ENCODE measurements at regions not wholly inside any gene's neighbourhood (a gene's known extent, or its start where the extent isn't known, plus 50 kb on each side); places are given as distances from the start of the nearest gene placed in this dataset.

GRCh38 chr14:98445718-98446117, 826.3 kb downstream of the BCL11B start:
- Histone ChIP-seq H3K27ac (ENCODE audit: low read depth, low read length) (no peak overlapping the region), H3K4me3 (ENCODE audit: low read depth, low read length) (no peak overlapping the region), H3K36me3 (ENCODE audit: control insufficient read depth, insufficient read depth, low read length) (no peaks in the 10 kb centered on the region), H3K27me3 (ENCODE audit: control insufficient read depth, insufficient read depth, low read length) (no peaks in the 10 kb centered on the region), H3K9me3 (ENCODE audit: control insufficient read depth, insufficient read depth, low read length) (no peaks in the 10 kb centered on the region), H3K4me1 (ENCODE audit: control insufficient read depth, insufficient read depth, low read length) (no peaks in the 10 kb centered on the region)
- peak in 2 of 6 donors; percentile 2 to 51 for DNase-seq (ENCODE audit: low read depth in 4 of 6, low spot score in 6 of 6)
- 35% methylated on average over 1 of the region's 2 CpGs for WGBS (ENCODE audit: insufficient coverage)

- no peaks in the 10 kb centered on the region for H3K36me3 ChIP-seq (ENCODE audit: control insufficient read depth, insufficient read depth, low read length)
- 100% methylated on average over 1 of the region's 3 CpGs for WGBS (ENCODE audit: insufficient coverage)
Observed at GRCh38 chr14:98446508-98446907, 825.5 kb downstream of the BCL11B start.

GRCh38 chr14:98456231-98456630, 815.8 kb downstream of the BCL11B start:
- no peaks in the 10 kb centered on the region for H3K9me3 ChIP-seq (ENCODE audit: control insufficient read depth, insufficient read depth, low read length)
- no peak for DNase-seq (ENCODE audit: low read depth in 4 of 6, low spot score in 6 of 6)
- no peak overlapping the region for H3K27ac ChIP-seq (ENCODE audit: low read depth, low read length)
- 83% methylated on average over 4 of the region's 6 CpGs for WGBS (ENCODE audit: insufficient coverage)
- H3K27me3 ChIP-seq (ENCODE audit: control insufficient read depth, insufficient read depth, low read length) = no peaks in the 10 kb centered on the region
- no peaks in the 10 kb centered on the region for H3K4me1 ChIP-seq (ENCODE audit: control insufficient read depth, insufficient read depth, low read length)
- no peaks in the 10 kb centered on the region for H3K36me3 ChIP-seq (ENCODE audit: control insufficient read depth, insufficient read depth, low read length)
- no peak overlapping the region for H3K4me3 ChIP-seq (ENCODE audit: low read depth, low read length)

More at GRCh38 chr14:98446508-98446907, 825.5 kb downstream of the BCL11B start:
- no peaks in the 10 kb centered on the region for H3K27me3 ChIP-seq (ENCODE audit: control insufficient read depth, insufficient read depth, low read length)
- H3K4me1 ChIP-seq (ENCODE audit: control insufficient read depth, insufficient read depth, low read length) = no peaks in the 10 kb centered on the region
- H3K4me3 ChIP-seq (ENCODE audit: low read depth, low read length) = no peak overlapping the region
- no peak overlapping the region for H3K27ac ChIP-seq (ENCODE audit: low read depth, low read length)
- DNase-seq (ENCODE audit: low read depth in 4 of 6, low spot score in 6 of 6) = no peak
- no peaks in the 10 kb centered on the region for H3K9me3 ChIP-seq (ENCODE audit: control insufficient read depth, insufficient read depth, low read length)

GRCh38 chr14:98458702-98459101, 813.3 kb downstream of the BCL11B start:
- H3K4me3 ChIP-seq (ENCODE audit: low read depth, low read length) = no peak overlapping the region
- H3K27me3 ChIP-seq (ENCODE audit: control insufficient read depth, insufficient read depth, low read length) = no peaks in the 10 kb centered on the region

GRCh38 chr14:98462908-98463307, 809.1 kb downstream of the BCL11B start:
- 45% methylated on average over 2 of the region's 7 CpGs for WGBS (ENCODE audit: insufficient coverage)
- DNase-seq (ENCODE audit: low read depth in 4 of 6, low spot score in 6 of 6) = no peak
- Histone ChIP-seq H3K9me3 (ENCODE audit: control insufficient read depth, insufficient read depth, low read length) (no peaks in the 10 kb centered on the region), H3K27me3 (ENCODE audit: control insufficient read depth, insufficient read depth, low read length) (no peaks in the 10 kb centered on the region), H3K36me3 (ENCODE audit: control insufficient read depth, insufficient read depth, low read length) (no peaks in the 10 kb centered on the region), H3K4me3 (ENCODE audit: low read depth, low read length) (no peak overlapping the region), H3K27ac (ENCODE audit: low read depth, low read length) (no peak overlapping the region), H3K4me1 (ENCODE audit: control insufficient read depth, insufficient read depth, low read length) (peaks cover 6% of the 10 kb centered on the region)

More at GRCh38 chr14:98458702-98459101, 813.3 kb downstream of the BCL11B start:
- Histone ChIP-seq H3K27ac (ENCODE audit: low read depth, low read length) (no peak overlapping the region), H3K9me3 (ENCODE audit: control insufficient read depth, insufficient read depth, low read length) (no peaks in the 10 kb centered on the region), H3K4me1 (ENCODE audit: control insufficient read depth, insufficient read depth, low read length) (no peaks in the 10 kb centered on the region), H3K36me3 (ENCODE audit: control insufficient read depth, insufficient read depth, low read length) (no peaks in the 10 kb centered on the region)
- DNase-seq (ENCODE audit: low read depth in 4 of 6, low spot score in 6 of 6) = no peak

GRCh38 chr14:98466807-98467206, 805.2 kb downstream of the BCL11B start:
- Histone ChIP-seq H3K9me3 (ENCODE audit: control insufficient read depth, insufficient read depth, low read length) (no peaks in the 10 kb centered on the region), H3K27me3 (ENCODE audit: control insufficient read depth, insufficient read depth, low read length) (no peaks in the 10 kb centered on the region), H3K4me3 (ENCODE audit: low read depth, low read length) (no peak overlapping the region), H3K4me1 (ENCODE audit: control insufficient read depth, insufficient read depth, low read length) (peaks cover 6% of the 10 kb centered on the region), H3K36me3 (ENCODE audit: control insufficient read depth, insufficient read depth, low read length) (no peaks in the 10 kb centered on the region), H3K27ac (ENCODE audit: low read depth, low read length) (no peak overlapping the region)
- peak in 1 of 6 donors; percentile 8 for DNase-seq (ENCODE audit: low read depth in 4 of 6, low spot score in 6 of 6)
- WGBS (ENCODE audit: insufficient coverage) = 45% methylated on average over 5 of the region's 7 CpGs

GRCh38 chr14:98470663-98471062, 801.3 kb downstream of the BCL11B start:
- no peaks in the 10 kb centered on the region for H3K36me3 ChIP-seq (ENCODE audit: control insufficient read depth, insufficient read depth, low read length)
- no peaks in the 10 kb centered on the region for H3K27me3 ChIP-seq (ENCODE audit: control insufficient read depth, insufficient read depth, low read length)
- no peak overlapping the region for H3K27ac ChIP-seq (ENCODE audit: low read depth, low read length)
- DNase-seq (ENCODE audit: low read depth in 4 of 6, low spot score in 6 of 6) = no peak
- 85% methylated on average over 3 of the region's 4 CpGs for WGBS (ENCODE audit: insufficient coverage)
- no peak overlapping the region for H3K4me3 ChIP-seq (ENCODE audit: low read depth, low read length)
- H3K4me1 ChIP-seq (ENCODE audit: control insufficient read depth, insufficient read depth, low read length) = peaks cover 6% of the 10 kb centered on the region
- no peaks in the 10 kb centered on the region for H3K9me3 ChIP-seq (ENCODE audit: control insufficient read depth, insufficient read depth, low read length)

- H3K4me1 ChIP-seq (ENCODE audit: control insufficient read depth, insufficient read depth, low read length) = no peaks in the 10 kb centered on the region
- H3K9me3 ChIP-seq (ENCODE audit: control insufficient read depth, insufficient read depth, low read length) = no peaks in the 10 kb centered on the region
- H3K36me3 ChIP-seq (ENCODE audit: control insufficient read depth, insufficient read depth, low read length) = no peaks in the 10 kb centered on the region
- DNase-seq (ENCODE audit: low read depth in 4 of 6, low spot score in 6 of 6) = no peak
- 100% methylated on average over 2 of the region's 2 CpGs for WGBS (ENCODE audit: insufficient coverage)
- H3K4me3 ChIP-seq (ENCODE audit: low read depth, low read length) = no peak overlapping the region
- H3K27me3 ChIP-seq (ENCODE audit: control insufficient read depth, insufficient read depth, low read length) = no peaks in the 10 kb centered on the region
- H3K27ac ChIP-seq (ENCODE audit: low read depth, low read length) = no peak overlapping the region
Observed at GRCh38 chr14:98474900-98475299, 797.1 kb downstream of the BCL11B start.

- Histone ChIP-seq H3K27ac (ENCODE audit: low read depth, low read length) (no peak overlapping the region), H3K4me3 (ENCODE audit: low read depth, low read length) (no peak overlapping the region), H3K9me3 (ENCODE audit: control insufficient read depth, insufficient read depth, low read length) (no peaks in the 10 kb centered on the region), H3K4me1 (ENCODE audit: control insufficient read depth, insufficient read depth, low read length) (no peaks in the 10 kb centered on the region), H3K27me3 (ENCODE audit: control insufficient read depth, insufficient read depth, low read length) (no peaks in the 10 kb centered on the region), H3K36me3 (ENCODE audit: control insufficient read depth, insufficient read depth, low read length) (no peaks in the 10 kb centered on the region)
- 86% methylated on average over 3 of the region's 5 CpGs for WGBS (ENCODE audit: insufficient coverage)
- peak in 1 of 6 donors; percentile 7 for DNase-seq (ENCODE audit: low read depth in 4 of 6, low spot score in 6 of 6)
Observed at GRCh38 chr14:98477935-98478334, 794.1 kb downstream of the BCL11B start.

- WGBS (ENCODE audit: insufficient coverage) = no CpG with 5 or more reads among the region's 4 CpGs
- Histone ChIP-seq H3K4me1 (ENCODE audit: control insufficient read depth, insufficient read depth, low read length) (no peaks in the 10 kb centered on the region), H3K36me3 (ENCODE audit: control insufficient read depth, insufficient read depth, low read length) (no peaks in the 10 kb centered on the region), H3K27ac (ENCODE audit: low read depth, low read length) (no peak overlapping the region), H3K4me3 (ENCODE audit: low read depth, low read length) (no peak overlapping the region), H3K27me3 (ENCODE audit: control insufficient read depth, insufficient read depth, low read length) (no peaks in the 10 kb centered on the region), H3K9me3 (ENCODE audit: control insufficient read depth, insufficient read depth, low read length) (peaks cover 1% of the 10 kb centered on the region)
- DNase-seq (ENCODE audit: low read depth in 4 of 6, low spot score in 6 of 6) = no peak
Observed at GRCh38 chr14:98489115-98489514, 782.9 kb downstream of the BCL11B start.

Measured in spinal cord (tissue), 9 donors.